LNCAP (cell line): ENCODE measurements at regions not wholly inside any gene's neighbourhood (a gene's known extent, or its start where the extent isn't known, plus 50 kb on each side); places are given as distances from the start of the nearest gene placed in this dataset.

Experiments used
- TF ChIP-seq, protein P1 (sequence below): fragments of 450-650 bp; IDR thresholded peaks from 2 replicates; pipeline ENCODE4 v1.5.1; 2017; ENCODE audit warnings: mild to moderate bottlenecking

DNA sequence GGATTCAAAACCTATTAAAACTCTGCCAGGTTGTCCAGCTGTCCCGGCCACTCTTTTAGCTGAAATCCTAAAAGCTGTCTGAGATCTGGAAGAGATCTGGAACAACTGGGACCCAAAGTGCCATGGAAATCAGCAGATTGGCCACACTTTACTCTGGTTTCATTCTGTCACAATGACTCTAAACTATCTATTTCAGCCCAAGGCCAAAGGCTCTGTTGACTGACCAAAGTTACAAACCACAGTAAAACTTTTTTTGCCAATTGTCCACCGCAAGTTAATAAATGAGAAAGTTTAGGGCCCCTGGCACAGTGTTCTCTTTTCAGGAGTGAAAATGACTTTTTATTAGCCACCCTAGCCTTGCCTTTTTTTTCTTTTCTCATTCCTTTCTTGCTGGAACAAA, 113.4 kb upstream of the CPM start:
- TF ChIP-seq, protein P1, sequence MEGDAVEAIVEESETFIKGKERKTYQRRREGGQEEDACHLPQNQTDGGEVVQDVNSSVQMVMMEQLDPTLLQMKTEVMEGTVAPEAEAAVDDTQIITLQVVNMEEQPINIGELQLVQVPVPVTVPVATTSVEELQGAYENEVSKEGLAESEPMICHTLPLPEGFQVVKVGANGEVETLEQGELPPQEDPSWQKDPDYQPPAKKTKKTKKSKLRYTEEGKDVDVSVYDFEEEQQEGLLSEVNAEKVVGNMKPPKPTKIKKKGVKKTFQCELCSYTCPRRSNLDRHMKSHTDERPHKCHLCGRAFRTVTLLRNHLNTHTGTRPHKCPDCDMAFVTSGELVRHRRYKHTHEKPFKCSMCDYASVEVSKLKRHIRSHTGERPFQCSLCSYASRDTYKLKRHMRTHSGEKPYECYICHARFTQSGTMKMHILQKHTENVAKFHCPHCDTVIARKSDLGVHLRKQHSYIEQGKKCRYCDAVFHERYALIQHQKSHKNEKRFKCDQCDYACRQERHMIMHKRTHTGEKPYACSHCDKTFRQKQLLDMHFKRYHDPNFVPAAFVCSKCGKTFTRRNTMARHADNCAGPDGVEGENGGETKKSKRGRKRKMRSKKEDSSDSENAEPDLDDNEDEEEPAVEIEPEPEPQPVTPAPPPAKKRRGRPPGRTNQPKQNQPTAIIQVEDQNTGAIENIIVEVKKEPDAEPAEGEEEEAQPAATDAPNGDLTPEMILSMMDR: no peak

DNA sequence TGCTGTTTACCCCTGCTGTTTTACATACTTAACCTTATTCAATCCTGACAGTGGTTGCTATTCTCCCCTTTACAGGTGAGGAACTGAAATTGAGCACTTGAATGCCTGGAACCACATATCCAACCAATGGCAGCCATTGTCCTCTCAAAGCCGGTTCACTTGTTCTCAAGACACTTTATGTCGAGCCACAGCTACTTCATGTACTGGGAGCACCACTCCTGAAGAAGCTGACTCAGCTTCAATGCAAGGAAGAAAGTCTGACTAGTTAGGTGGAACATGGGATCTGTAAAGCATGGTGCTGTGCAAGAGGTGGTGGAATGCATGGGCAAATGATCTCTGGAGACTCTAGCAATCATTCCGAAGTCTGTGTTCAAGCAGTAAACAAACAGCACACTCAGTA, 113.9 kb upstream of the CPM start:
- TF ChIP-seq, protein P1: no peak

DNA sequence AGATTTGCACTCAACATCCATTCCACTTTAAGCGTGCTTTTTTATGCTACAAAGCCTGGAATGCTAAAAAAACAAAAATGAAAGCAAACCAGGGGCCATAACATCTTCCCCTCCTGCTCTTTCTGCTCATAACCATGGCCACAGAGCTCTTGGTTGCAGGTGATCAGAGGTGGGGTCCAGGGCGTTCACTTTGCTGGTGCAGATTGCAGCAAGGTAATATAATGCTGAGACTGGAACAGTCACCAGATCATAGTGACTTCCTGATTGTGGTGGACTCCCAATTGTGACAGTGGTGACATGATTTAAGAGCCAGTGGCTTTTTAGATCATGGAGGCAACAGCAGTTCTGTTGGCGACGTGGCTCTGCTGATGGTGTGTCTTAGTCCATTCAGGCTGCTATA, 115.0 kb upstream of the CPM start:
- TF ChIP-seq, protein P1: no peak

- TF ChIP-seq, protein P1: no peak
Observed at GRCh38 chr12:69052613-69053408, 119.8 kb upstream of the CPM start.

DNA sequence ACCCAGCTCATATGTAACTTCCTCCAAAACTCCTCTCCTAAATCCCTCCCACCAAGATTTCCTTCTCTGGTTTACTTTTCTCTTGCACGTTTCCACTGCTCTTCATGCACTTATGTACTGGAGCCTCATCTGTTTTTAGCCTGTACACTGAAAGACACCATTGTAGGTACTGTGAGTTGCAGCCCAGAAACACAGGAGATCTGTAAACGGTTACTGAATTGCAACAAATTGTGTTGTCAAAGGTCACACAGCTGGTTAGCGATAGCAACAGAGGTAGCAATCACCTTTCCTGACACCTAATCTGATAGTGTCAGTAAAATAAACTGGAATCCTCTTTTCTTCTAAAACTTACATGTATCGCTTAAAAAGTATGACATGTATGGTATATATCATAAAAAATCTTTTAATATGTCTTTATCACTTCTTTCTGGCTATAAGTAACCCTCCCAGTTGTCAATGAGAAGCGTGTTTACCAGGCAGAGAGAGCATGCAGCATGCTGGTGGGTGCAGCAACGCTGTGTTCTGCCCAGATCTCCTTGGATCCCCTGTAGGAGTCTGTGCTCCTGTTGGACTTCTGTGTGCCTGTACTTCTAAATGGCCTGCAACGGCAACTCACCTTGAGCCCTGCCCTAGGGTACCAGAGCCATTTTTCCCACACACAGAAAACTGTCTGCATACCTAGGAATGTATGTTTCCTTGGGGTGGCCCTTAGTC, 121.5 kb upstream of the CPM start:
- TF ChIP-seq, protein P1: no peak

DNA sequence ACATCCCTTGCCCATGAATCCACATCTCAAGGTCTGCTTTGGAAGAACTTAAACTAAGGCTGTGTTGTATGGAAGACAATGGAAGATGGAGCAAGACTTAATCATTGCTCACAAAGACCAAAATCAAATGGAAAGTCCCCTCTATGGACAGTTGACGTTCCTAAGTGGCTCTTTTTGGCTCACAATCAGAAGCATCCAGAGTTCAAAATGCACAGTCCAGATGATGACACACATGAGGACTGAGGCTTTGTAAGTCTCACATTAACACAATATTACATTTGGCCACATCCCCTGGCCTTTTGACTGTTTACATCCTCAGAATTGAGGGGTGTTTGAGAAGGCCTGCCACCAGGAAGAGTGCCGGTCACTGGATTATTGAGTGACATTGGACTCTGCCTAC, 122.3 kb upstream of the CPM start:
- TF ChIP-seq, protein P1: no peak

DNA sequence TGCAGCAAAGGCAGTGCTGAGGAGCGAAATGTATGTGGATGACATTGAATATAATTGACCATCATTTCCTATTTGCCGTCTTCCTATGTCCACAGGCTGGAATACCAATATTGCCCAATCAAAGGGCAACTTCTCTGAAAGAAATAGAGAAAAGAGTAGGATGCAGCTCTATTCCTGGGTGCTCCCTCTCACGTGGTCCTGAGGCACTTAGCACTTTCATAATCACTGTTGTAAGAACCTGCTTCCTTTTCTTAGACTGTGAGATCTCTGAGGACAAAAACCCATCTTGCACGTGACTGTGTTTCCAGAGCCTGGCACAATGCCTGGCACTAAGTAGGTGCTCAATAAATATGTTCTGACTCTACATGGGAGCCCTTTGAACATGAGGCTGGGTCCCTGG, 122.7 kb upstream of the CPM start:
- TF ChIP-seq, protein P1: no peak
